ENCODE measurements at regions not wholly inside any gene's neighbourhood (a gene's known extent, or its start where the extent isn't known, plus 50 kb on each side); places are given as distances from the start of the nearest gene placed in this dataset.

GRCh38 chr21:32861866-32862265 is 90.3 kb upstream of the PAXBP1 start:
- Histone ChIP-seq H3K9ac (ENCODE audit: low read length) (no peak overlapping the region), H3K4me3 (replicated peaks in 1 of 2; ENCODE audit: low read depth in 1 of 2, low read length in 2 of 2) (no peak overlapping the region), H3K79me2 (ENCODE audit: insufficient read depth, low read length) (no peaks in the 10 kb centered on the region), H3K9me2 (ENCODE audit: insufficient read depth) (no peaks in the 10 kb centered on the region), H3K36me3 (ENCODE audit: control insufficient read depth in 1 of 2, insufficient read depth in 2 of 2, low read length in 2 of 2) (no peaks in the 10 kb centered on the region), H3K9me3 (ENCODE audit: control insufficient read depth in 1 of 2, insufficient read depth in 1 of 2, low read depth in 1 of 2, low read length in 2 of 2) (no peaks in the 10 kb centered on the region), H3K4me1 (ENCODE audit: control insufficient read depth in 1 of 2, insufficient read depth in 2 of 2, low read length in 2 of 2) (no peaks in the 10 kb centered on the region), H3K27ac (ENCODE audit: low read depth, low read length) (no peak overlapping the region), H3K4me2 (ENCODE audit: low read length) (no peak overlapping the region), H2AFZ (ENCODE audit: low read depth, low read length, poor library complexity, severe bottlenecking) (no peak overlapping the region), H3K27me3 (ENCODE audit: insufficient read depth, low read length) (peaks cover 55% of the 10 kb centered on the region), H4K20me1 (ENCODE audit: insufficient read depth) (no peaks in the 10 kb centered on the region)
- ChIA-PET RAD21 (ENCODE audit: low non-redundant PET in 1 of 2, low total read pairs in 2 of 2, uncharacterized antibody in 2 of 2, unreplicated experiment in 2 of 2) (no interaction called here), POLR2A (no interaction called here), CTCF (no interaction called here)
- no peak for DNase-seq (ENCODE audit: low read depth, low spot score)
- no peak for ATAC-seq
- intact Hi-C loops (cut with micrococcal nuclease): no loop called here
- TF ChIP-seq YY1 (IDR thresholded peaks at IDR 0.05; ENCODE audit: extremely low read depth, insufficient replicate concordance, low read depth, low read length): no peak
- TF ChIP-seq RAD21 (IDR thresholded peaks at IDR 0.05; ENCODE audit: low read depth): no peak
- no peak for TF ChIP-seq ZFX (IDR thresholded peaks at IDR 0.05)
- no peak for TF ChIP-seq TCF7L2 (IDR thresholded peaks at IDR 0.05; ENCODE audit: borderline replicate concordance, extremely low read depth, insufficient read depth, insufficient read length)
- BruUV-seq (replicated peaks): no TSS peak

- no peaks in the 10 kb centered on the region for H3K79me2 ChIP-seq (ENCODE audit: insufficient read depth, low read length)
- H3K9me3 ChIP-seq (ENCODE audit: control insufficient read depth in 1 of 2, insufficient read depth in 1 of 2, low read depth in 1 of 2, low read length in 2 of 2): no peaks in the 10 kb centered on the region
- RAD21 ChIA-PET (ENCODE audit: low non-redundant PET in 1 of 2, low total read pairs in 2 of 2, uncharacterized antibody in 2 of 2, unreplicated experiment in 2 of 2): no interaction called here
- CTCF ChIA-PET: no interaction called here
- no peak overlapping the region for H3K4me2 ChIP-seq (ENCODE audit: low read length)
- BruUV-seq (replicated peaks): no TSS peak
- no peak for DNase-seq (ENCODE audit: low read depth, low spot score)
- no peak for ATAC-seq
- intact Hi-C loops (cut with micrococcal nuclease): no loop called here
- no peaks in the 10 kb centered on the region for H4K20me1 ChIP-seq (ENCODE audit: insufficient read depth)
- no peak overlapping the region for H3K9ac ChIP-seq (ENCODE audit: low read length)
- no peak overlapping the region for H3K4me3 ChIP-seq (replicated peaks in 1 of 2; ENCODE audit: low read depth in 1 of 2, low read length in 2 of 2)
- H3K27ac ChIP-seq (ENCODE audit: low read depth, low read length): no peak overlapping the region
- peaks cover 62% of the 10 kb centered on the region for H3K27me3 ChIP-seq (ENCODE audit: insufficient read depth, low read length)
- no peak for TF ChIP-seq TCF7L2 (IDR thresholded peaks at IDR 0.05; ENCODE audit: borderline replicate concordance, extremely low read depth, insufficient read depth, insufficient read length)
- TF ChIP-seq EZH2 (IDR thresholded peaks at IDR 0.05): no peak
- no peak for TF ChIP-seq REST (IDR thresholded peaks at IDR 0.05; ENCODE audit: low read depth)
- TF ChIP-seq ELF1 (IDR thresholded peaks at IDR 0.05; ENCODE audit: borderline replicate concordance, low read depth): no peak
- no peak for TF ChIP-seq SRF (IDR thresholded peaks at IDR 0.05; ENCODE audit: low read depth)
- TF ChIP-seq SP1 (IDR thresholded peaks at IDR 0.05; ENCODE audit: low read depth): no peak
- TF ChIP-seq YY1 (IDR thresholded peaks at IDR 0.05; ENCODE audit: extremely low read depth, insufficient replicate concordance, low read depth, low read length): no peak
- no peak for TF ChIP-seq EGR1 (IDR thresholded peaks at IDR 0.05; ENCODE audit: low read depth)
- TF ChIP-seq ZNF274 (IDR thresholded peaks at IDR 0.05; ENCODE audit: low read depth, low read length): no peak
- TF ChIP-seq FOSL1 (IDR thresholded peaks at IDR 0.05; ENCODE audit: low read depth): no peak
- POLR2A ChIA-PET: no interaction called here
- H3K4me1 ChIP-seq (ENCODE audit: control insufficient read depth in 1 of 2, insufficient read depth in 2 of 2, low read length in 2 of 2): no peaks in the 10 kb centered on the region
- no peak overlapping the region for H2AFZ ChIP-seq (ENCODE audit: low read depth, low read length, poor library complexity, severe bottlenecking)
- no peaks in the 10 kb centered on the region for H3K9me2 ChIP-seq (ENCODE audit: insufficient read depth)
- no peaks in the 10 kb centered on the region for H3K36me3 ChIP-seq (ENCODE audit: control insufficient read depth in 1 of 2, insufficient read depth in 2 of 2, low read length in 2 of 2)
Measured at GRCh38 chr21:32867597-32867996, 96.0 kb upstream of the PAXBP1 start.

Data from HCT116 (cell line).